ENCODE measurements at regions not wholly inside any gene's neighbourhood (a gene's known extent, or its start where the extent isn't known, plus 50 kb on each side); places are given as distances from the start of the nearest gene placed in this dataset.

DNA sequence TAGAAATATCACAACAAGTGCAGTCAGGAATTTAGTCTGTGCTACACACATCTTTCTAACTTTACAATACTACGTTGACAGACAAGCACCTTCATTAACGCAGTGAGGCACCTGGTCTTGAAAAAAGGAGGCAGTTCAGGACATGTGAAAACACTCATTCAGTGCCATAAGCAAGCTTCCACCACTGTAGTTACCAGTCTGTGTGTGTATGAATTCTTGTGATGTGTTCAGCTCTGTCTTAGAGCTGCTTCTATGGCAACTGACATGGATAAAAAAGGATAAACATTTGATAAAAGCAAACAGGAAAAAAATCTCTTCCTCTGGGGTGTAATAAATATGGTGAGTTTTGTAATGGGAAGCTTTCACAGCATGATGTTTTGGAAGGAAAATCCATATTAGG is 623.8 kb upstream of the NXPH2 start:
- DNase-seq (ENCODE audit: low spot score), result no peak

DNA sequence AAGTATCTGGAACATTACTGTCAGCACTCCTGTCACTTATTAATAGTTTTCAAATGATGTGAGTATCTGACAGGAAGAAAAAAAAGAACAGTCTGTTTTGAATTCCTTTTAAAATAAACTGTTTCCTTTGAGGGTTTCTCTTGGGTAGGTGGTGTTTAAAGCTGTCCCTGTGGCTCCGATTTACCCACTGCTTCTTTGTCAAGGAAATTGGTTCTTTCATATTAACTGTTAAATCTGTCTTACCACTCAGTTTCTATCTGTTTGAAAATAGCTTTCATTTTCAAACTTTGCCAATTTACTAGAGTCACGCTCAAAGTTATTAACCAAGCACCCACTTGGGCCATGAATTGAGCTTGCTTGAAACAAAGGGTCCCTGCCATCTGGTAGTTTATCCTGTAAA is 614.6 kb upstream of the NXPH2 start:
- DNase-seq (ENCODE audit: low spot score), result no peak

GRCh38 chr2:139389391-139389790 is 609.2 kb upstream of the NXPH2 start:
- DNase-seq (ENCODE audit: low spot score), result no peak

- DNase-seq (ENCODE audit: low spot score), result no peak
Measured at GRCh38 chr2:139386401-139386800, 606.2 kb upstream of the NXPH2 start.

DNA sequence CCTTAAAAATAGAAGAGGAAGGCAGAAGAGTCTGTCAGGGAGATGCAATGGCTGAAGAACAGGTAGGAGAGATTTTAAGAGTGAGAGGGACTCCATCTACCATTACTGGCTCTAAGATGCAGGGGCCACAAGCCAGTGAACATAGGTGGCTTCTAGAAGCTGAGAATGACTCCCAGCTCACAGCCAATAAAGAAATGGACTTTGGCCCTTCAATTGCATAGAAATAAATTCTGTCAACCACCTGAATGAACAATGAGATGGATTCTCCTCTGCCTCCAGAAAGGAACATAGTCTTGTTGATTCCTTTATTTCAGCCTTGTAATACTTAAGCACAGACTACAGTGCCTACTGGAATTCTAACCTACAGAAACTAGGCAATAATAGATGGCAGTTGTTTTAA is 603.3 kb upstream of the NXPH2 start:
- no peak for DNase-seq (ENCODE audit: low spot score)

DNA sequence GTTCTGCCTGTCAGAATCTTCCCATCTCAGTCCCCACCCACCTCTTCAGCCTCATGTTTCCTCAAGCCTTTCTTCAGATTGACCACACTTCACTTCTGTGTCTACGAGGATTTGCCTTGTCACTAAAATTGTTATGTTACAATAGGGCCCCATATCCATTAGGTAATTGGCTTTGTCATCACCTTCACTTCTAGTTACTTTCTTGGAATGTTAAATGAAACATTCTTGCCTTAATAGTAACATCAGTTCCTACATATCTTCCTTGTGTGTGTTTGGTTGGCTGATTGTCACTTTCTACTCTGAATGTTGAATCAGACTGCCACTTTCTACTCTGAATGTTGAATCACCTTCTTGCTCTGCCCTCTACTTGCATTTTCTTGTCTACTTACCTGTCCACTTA is 599.9 kb upstream of the NXPH2 start:
- DNase-seq (ENCODE audit: low spot score), result no peak

- DNase-seq (ENCODE audit: low spot score), result no peak
Measured at GRCh38 chr2:139378373-139378772, 598.2 kb upstream of the NXPH2 start.

DNA sequence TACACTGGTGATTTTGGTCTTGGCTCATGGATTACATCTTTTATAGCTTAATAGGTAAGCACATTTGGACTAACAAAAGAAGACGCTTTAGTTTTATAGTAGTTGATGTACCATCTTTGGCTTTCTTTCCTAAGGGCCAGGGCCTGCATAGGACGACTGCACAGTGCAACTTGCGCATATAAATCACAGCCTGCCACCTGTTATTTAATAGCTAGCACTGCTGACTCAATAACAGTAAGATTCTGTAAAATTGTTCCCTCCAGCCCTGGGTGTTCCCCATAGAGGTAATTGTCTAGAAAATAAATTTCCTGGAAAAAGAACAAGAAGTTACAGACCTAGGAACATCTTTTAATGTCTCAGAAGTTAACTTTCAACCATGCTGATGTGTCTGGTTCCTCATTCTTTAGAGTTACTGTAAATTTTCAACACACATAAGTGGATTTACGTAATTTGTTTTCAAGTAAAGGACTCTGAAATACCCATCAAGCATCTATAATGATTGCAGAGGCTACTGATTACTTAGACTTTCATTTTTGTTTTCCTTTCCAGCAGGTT is 594.2 kb upstream of the NXPH2 start:
- no peak for DNase-seq (ENCODE audit: low spot score)

DNA sequence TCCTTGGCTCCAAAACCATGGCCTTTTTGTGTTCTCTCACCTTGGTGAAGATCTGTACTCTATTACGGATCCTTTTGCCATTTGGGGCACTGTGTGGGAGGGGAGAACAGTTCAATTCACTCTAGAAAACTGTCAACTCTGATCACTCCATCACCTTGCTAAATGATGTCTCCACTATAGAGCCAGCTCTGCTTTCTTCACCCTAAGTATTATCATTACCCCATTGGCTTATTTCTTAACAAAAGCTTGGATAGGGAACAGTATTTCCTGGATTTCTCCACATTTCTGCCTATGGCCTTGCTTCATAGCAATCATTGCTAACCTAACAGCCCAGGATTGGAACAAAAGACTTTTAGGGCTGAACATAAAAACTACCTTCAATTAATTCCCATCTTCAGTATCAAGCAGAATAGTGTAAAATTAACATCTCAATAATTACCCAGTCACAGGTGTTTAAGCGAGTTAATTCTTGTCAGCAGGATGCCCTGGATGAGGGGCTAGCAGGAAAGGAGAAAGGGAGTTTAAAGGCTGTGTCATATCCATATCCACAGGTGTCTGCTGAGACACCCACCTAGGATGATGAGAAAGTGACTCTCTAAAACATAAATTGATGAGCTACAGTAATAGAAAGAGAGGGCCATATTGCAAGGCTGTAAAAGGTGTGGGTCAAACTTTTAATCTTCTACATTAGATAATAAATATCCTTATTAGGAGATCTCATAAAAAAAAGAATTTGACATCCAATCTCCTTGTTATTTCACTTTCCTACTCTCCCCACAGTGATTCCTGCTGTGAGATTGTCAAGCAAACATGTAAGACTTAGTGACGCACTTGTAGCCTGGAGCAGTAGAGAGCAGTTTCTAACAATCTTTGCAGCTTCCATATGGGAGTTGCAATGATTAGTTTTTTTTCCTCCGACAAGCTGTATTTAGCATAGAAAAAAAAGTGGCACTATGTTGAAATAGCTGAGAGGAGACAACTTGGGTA is 589.5 kb upstream of the NXPH2 start:
- DNase-seq (ENCODE audit: low spot score), result no peak

- DNase-seq (ENCODE audit: low spot score), result no peak
Measured at GRCh38 chr2:139367416-139367815, 587.2 kb upstream of the NXPH2 start.

DNA sequence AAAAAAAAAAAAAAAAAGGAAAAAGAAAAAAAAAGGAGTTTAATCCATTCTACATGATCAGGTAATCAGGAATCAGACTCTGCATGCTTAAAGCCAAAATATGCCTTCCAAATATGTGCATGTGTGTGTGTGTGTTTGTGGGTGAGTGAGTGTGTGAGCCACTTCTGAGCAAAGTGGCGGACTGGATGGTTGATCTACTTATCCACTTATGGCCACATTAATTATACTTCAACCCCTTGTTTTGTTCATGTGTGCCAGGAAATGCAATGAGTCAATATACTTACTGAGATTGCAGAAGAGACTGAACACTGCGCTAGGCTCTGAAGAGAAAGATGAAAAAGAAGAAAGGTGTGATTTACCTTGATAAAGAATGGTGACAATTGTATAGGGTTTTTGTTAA is 586.5 kb upstream of the NXPH2 start:
- DNase-seq (ENCODE audit: low spot score), result no peak

DNA sequence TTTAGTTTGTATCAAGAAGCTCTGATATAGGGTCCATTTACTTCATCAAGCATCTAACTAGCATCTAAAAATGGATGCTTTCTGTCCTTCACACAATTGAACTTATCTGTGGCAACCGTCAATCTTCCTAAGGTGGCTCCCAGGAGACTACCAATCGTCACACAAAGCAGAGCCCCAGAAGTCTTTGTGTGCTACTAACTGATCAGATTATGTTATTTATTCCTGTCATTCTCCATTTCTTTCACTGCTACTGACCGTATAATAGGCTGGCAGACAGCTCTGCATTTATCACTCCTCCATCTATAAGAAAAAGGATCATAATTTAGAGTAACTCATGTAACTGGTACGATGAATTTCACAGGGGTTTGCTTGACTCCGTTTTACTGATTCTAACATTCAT is 585.0 kb upstream of the NXPH2 start:
- no peak for DNase-seq (ENCODE audit: low spot score)

DNA sequence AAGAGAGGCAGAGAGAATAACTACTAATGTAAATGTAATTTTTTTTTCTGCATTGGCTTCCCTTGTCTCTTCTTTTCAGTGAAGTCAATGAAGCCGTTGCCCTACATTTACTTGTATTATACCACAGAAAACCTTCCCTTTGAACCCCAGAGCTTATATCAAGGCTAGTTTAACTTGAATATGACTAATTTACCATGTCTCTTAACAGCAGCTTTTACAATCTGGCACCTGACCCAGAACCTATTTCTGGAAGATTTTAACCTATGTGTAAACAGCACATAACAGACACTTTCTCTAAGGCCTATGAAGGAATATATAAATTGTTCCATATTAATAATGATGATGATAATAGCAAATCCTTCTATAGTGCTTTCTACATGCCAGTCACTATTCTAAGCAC is 580.5 kb upstream of the NXPH2 start:
- DNase-seq (ENCODE audit: low spot score), result no peak

- DNase-seq (ENCODE audit: low spot score), result no peak
Measured at GRCh38 chr2:139359818-139360217, 579.6 kb upstream of the NXPH2 start.

DNA sequence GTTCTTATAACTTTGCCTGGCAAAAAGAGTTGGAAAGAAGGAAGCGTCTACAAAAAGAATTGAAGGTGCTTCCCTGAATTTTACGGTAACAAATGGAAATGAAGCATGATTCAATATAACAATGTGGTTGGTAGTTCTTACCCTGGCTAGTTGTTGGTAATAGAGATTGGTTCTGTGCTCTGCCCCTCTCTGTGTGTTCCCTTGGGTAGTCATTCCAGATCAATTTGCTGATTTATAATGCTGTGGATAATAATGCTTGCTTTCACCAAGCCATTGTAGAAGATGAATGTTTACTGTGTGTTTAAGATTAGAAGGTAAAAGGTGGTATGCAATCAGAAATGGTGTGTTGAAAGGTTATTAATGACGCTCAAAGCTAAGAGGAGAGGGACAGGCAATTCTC is 577.8 kb upstream of the NXPH2 start:
- DNase-seq (ENCODE audit: low spot score), result no peak

GRCh38 chr2:139354518-139354917 is 574.3 kb upstream of the NXPH2 start:
- DNase-seq (ENCODE audit: low spot score), result no peak

GRCh38 chr2:139353874-139354273 is 573.7 kb upstream of the NXPH2 start:
- DNase-seq (ENCODE audit: low spot score), result no peak

DNA sequence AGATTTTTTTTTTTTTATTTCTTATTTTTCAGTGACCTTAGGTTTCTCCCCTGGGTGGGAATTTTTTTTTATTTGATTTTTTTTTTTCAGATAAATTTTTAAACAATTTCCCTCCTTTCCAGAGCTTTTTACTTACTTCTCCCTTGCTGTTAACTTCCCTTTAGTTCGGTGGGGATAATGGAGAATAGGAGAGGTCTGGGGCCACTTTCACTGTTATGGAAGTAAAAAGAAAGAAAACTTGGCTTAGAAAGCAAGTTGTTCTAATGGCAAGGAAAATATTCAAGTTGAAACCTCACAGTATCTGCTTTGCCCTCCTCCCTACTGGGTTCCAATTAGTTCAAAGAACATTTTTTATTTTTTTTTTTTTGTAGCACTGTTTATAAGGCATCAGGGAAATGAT is 537.1 kb upstream of the NXPH2 start:
- DNase-seq (ENCODE audit: low spot score), result no peak

GRCh38 chr2:139314059-139314458 is 533.9 kb upstream of the NXPH2 start:
- DNase-seq (ENCODE audit: low spot score), result no peak

DNA sequence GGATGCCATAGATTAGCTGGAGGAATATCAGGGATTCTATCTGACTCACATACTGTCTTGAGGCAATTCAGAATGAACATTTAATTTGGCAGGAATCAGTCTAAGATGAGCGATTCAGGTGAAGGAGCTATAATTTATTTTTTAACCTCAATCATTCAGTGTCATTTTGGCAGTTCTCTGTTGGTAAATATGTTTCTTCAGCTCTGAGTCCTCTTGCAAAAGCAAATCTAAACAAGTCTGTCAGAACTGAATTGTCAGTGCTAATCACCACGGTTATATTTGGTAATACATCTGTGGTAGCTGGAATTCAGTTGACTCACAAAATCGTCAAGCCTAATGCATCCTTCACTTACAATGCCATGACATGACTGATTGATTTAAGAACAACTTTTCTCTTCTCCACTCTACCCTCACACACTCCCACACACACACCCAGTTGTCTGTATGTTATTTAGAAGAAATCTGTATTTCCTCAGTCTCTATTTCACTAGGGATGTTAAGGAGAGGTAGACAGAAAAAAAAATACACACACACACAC is 516.6 kb upstream of the NXPH2 start:
- no peak for DNase-seq (ENCODE audit: low spot score)

DNA sequence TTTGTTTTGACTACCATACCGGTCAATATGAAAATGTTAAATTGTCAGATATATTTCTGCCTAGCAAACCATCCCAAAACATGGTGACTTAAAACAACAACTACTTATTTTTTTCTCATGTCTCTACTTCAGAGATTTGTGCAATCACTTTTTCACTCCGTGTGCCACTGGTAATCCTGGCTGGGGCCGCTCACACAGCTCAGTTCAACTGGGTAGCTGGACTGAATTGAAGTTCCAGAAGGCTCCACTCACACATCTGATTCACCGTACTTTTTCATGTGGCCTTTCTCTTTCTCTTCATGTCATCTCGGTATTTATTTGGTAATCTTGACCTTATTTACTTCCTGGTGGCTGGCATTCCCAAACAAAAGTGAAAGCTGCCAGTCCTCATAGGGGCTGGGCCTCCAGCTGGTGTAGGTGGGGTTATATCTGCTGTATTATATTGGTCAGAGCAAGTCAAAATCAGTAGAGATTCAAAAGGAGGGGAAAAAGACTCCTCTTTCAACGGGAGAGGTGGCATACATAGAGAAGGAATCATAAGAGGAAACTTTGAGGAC is 513.9 kb upstream of the NXPH2 start:
- DNase-seq (ENCODE audit: low spot score), result no peak

DNA sequence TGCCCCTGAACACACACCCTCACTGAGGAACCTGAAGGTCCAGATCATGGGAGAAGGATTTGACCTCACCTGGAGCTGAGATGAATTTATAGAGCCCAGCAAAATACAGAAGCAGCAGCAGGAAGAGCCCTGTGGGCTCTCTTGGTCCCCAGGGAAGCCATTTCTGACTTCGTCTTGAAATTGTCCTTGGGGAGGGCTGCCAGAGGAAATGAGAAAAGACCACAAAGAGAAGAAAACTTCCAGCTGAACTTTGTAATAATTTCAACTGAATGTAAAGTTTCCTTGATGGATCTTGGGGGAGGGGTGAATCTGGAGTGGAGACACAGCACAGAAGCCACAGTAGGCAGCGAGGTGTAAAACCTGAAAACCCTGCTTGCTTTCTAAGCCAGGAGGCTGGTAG is 500.9 kb upstream of the NXPH2 start:
- DNase-seq (ENCODE audit: low spot score), result no peak

DNA sequence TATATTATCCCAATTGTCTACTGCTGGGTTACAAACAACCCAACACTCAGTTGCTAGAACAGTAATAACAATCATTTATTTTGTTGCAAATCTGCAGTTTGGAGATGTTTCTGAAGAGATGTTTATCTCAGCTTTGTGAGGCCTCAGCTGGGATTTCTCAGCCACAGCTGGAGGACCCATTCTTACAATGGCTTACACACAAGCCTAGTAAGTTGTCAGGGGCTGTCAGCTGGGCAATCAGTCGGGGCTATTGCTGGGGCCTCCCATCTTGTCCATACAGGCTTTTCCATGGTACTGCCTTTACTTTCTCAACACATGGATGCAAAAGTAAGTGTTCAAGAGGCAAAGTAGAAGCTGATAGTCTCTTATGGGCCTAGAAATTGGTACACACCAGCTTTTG is 491.7 kb upstream of the NXPH2 start:
- DNase-seq (ENCODE audit: low spot score), result no peak

Measured in COLO829 (cell line).